Activated naive CD4-positive, alpha-beta T cell (primary cell): ENCODE measurements at regions not wholly inside any gene's neighbourhood (a gene's known extent, or its start where the extent isn't known, plus 50 kb on each side); places are given as distances from the start of the nearest gene placed in this dataset.
"Not testable (repeated sequence)": the region's sequence is repeated elsewhere in the genome, so short reads cannot be mapped to it uniquely, and the experiment has no call there.

ENCODE experiments used
- DNase-seq, 4 experiments: peaks; one replicate each; lab custom pipeline; 2025; lab: John Stamatoyannopoulos, UW

GRCh38 chr11:95650276-95650675, 139.3 kb downstream of the FAM76B start:
- DNase-seq, result no peak

GRCh38 chr11:95647871-95648270, 141.7 kb downstream of the FAM76B start:
- DNase-seq, result no peak

GRCh38 chr11:95647355-95647754, 142.2 kb downstream of the FAM76B start:
- no peak for DNase-seq

- no peak for DNase-seq
Observed at GRCh38 chr11:95641495-95641894, 148.1 kb downstream of the FAM76B start.

- no peak for DNase-seq
Observed at GRCh38 chr11:95638501-95638900, 151.1 kb downstream of the FAM76B start.

GRCh38 chr11:95625164-95625900, 164.2 kb downstream of the FAM76B start:
- no peak for DNase-seq

- DNase-seq, result no peak
Observed at GRCh38 chr11:95616256-95616804, 173.3 kb downstream of the FAM76B start.

GRCh38 chr11:95611827-95612226, 177.8 kb downstream of the FAM76B start:
- no peak for DNase-seq

GRCh38 chr11:95610185-95610584, 179.4 kb downstream of the FAM76B start:
- not testable (repeated sequence) for DNase-seq

- no peak for DNase-seq
Observed at GRCh38 chr11:95608093-95608492, 181.5 kb downstream of the FAM76B start.

GRCh38 chr11:95606824-95607223, 182.8 kb downstream of the FAM76B start:
- DNase-seq, result no peak

GRCh38 chr11:95605271-95605940, 184.2 kb downstream of the FAM76B start:
- DNase-seq, result no peak

- no peak for DNase-seq
Observed at GRCh38 chr11:95599959-95600586, 189.5 kb downstream of the FAM76B start.

- DNase-seq, result no peak
Observed at GRCh38 chr11:95595973-95596489, 193.6 kb downstream of the FAM76B start.

GRCh38 chr11:95595541-95595940, 194.0 kb downstream of the FAM76B start:
- no peak for DNase-seq

GRCh38 chr11:95593111-95593510, 196.5 kb downstream of the FAM76B start:
- no peak for DNase-seq

- no peak for DNase-seq
Observed at GRCh38 chr11:95592471-95592870, 197.1 kb downstream of the FAM76B start.

- DNase-seq, result no peak
Observed at GRCh38 chr11:95589893-95590612, 199.5 kb downstream of the FAM76B start.

GRCh38 chr11:95588821-95589220, 200.8 kb downstream of the FAM76B start:
- no peak for DNase-seq

- DNase-seq, result no peak
Observed at GRCh38 chr11:95586661-95587060, 202.9 kb downstream of the FAM76B start.

- DNase-seq, result no peak
Observed at GRCh38 chr11:95586155-95586554, 203.4 kb downstream of the FAM76B start.

GRCh38 chr11:95585752-95586077, 203.9 kb downstream of the FAM76B start:
- no peak for DNase-seq
